HepG2 (cell line): ENCODE measurements at regions not wholly inside any gene's neighbourhood (a gene's known extent, or its start where the extent isn't known, plus 50 kb on each side); places are given as distances from the start of the nearest gene placed in this dataset.

ENCODE experiments used
- ATAC-seq: fragments of 200-7000 bp; cut with Tn5 transposase; 3 replicates; pipeline ENCODE4 v1.9.1; 2020; ENCODE audit warnings: mild to moderate bottlenecking, moderate library complexity
- BruUV-seq: library from RNA; stranded (reverse); fragments of 400-500 nt; replicated peaks from 2 replicates; lab custom pipeline; 2021; lab: Mats Ljungman, UMichigan
- CTCF ChIA-PET: fragments of 300-600 bp; formaldehyde crosslinking; extraction: SDS; loops from one replicate; lab custom pipeline; 2021; ENCODE audit warnings: low total read pairs, inconsistent platforms, low intra/inter-chr PET ratio; lab: Yijun Ruan, JAX
- POLR2A ChIA-PET: fragments of 350-600 bp; sonication (Branson Sonifier 250); formaldehyde crosslinking; loops from one replicate; lab custom pipeline; 2020; ENCODE audit warnings: antibody characterized with exemption, inconsistent platforms; lab: Yijun Ruan, JAX
- DNase-seq: peaks from one replicate; pipeline ENCODE4 v3.0.0-alpha.2; 2015; ENCODE audit warnings: low spot score
- FAIRE-seq: peaks from 3 replicates; lab custom pipeline; 2011; peaks lifted over from hg19 to GRCh38; lab: Jason Lieb, UNC
- H2AFZ ChIP-seq: one replicate; pipeline ENCODE4 v1.6.1; 2011; ENCODE audit warnings: low read length, inconsistent platforms
- H3K27ac ChIP-seq: fragments of 300-600 bp; 3 replicates; pipeline ENCODE4 v1.8.0; 2011; ENCODE audit warnings: mixed run types, mild to moderate bottlenecking, mixed read lengths, low read length, inconsistent platforms; ENCODE audit not compliant: insufficient read depth; ENCODE audit errors: extremely low read length
- H3K27me3 ChIP-seq, 2 experiments: fragments of 200-600 bp in 1 of 2; 2 replicates in 1 of 2; 3 replicates in 1 of 2; pipeline versions ENCODE4 v1.6.0 to v1.8.0; 2011; ENCODE audit warnings: low read length in 2 of 2, mild to moderate bottlenecking in 2 of 2, moderate library complexity in 2 of 2, inconsistent platforms in 1 of 2; ENCODE audit not compliant: insufficient read depth in 2 of 2, control insufficient read depth in 1 of 2
- H3K36me3 ChIP-seq, 2 experiments: fragments of 200-600 bp in 1 of 2; replicated peaks in 1 of 2; 2 replicates in 1 of 2; 3 replicates in 1 of 2; pipeline versions ENCODE4 v1.5.1 to v1.8.0; 2011; ENCODE audit warnings: low read length in 2 of 2, inconsistent platforms in 1 of 2; ENCODE audit not compliant: insufficient read depth in 2 of 2, control insufficient read depth in 1 of 2
- H3K4me1 ChIP-seq: 2 replicates; pipeline ENCODE4 v1.5.1; 2012; ENCODE audit warnings: low read length, inconsistent platforms; ENCODE audit not compliant: insufficient read depth
- H3K4me2 ChIP-seq: 2 replicates; pipeline ENCODE4 v1.6.0; 2011; ENCODE audit warnings: low read depth, low read length, inconsistent platforms
- H3K4me3 ChIP-seq, 3 experiments: fragments of 200-600 bp in 1 of 3; sonication (generic), shearing (Covaris generic) in 1 of 3; replicated peaks in 1 of 3; 2 replicates each; pipeline ENCODE4 v1.5.1; 2011 to 2016; ENCODE audit warnings: low read length in 3 of 3, inconsistent platforms in 2 of 3, low read depth in 2 of 3, mild to moderate bottlenecking in 2 of 3, control low read depth in 1 of 3, mixed read lengths in 1 of 3; ENCODE audit not compliant: insufficient read depth in 1 of 3
- H3K79me2 ChIP-seq: one replicate; pipeline ENCODE4 v1.6.1; 2011; ENCODE audit warnings: low read length, inconsistent platforms; ENCODE audit not compliant: insufficient read depth
- H3K9ac ChIP-seq: 2 replicates; pipeline ENCODE4 v1.6.0; 2011; ENCODE audit warnings: mild to moderate bottlenecking, low read depth, low read length, inconsistent platforms; ENCODE audit not compliant: insufficient read depth
- H3K9me3 ChIP-seq: 2 replicates; pipeline ENCODE4 v1.5.1; 2012; ENCODE audit warnings: mild to moderate bottlenecking, low read length
- H4K20me1 ChIP-seq: 2 replicates; pipeline ENCODE4 v1.6.0; 2011; ENCODE audit warnings: inconsistent platforms, mild to moderate bottlenecking, low read length, moderate library complexity; ENCODE audit not compliant: insufficient read depth
- DR1 ChIP-seq: sonication (generic); formaldehyde crosslinking; IDR thresholded peaks from 2 replicates; pipeline ENCODE4 v1.8.0; 2021; ENCODE audit warnings: mild to moderate bottlenecking, missing genetic modification reagents, inconsistent platforms
- EHMT2 ChIP-seq: fragments of 200-600 bp; sonication (generic); IDR thresholded peaks from 2 replicates; pipeline ENCODE4 v1.7.0; 2017; ENCODE audit warnings: antibody characterized with exemption, low read depth, low read length, borderline replicate concordance
- HMGA1 ChIP-seq: sonication (generic); formaldehyde crosslinking; conservative IDR thresholded peaks from 2 replicates; pipeline ENCODE4 v1.4.0; 2020; ENCODE audit warnings: missing genetic modification reagents
- PRMT3 ChIP-seq: sonication (generic); formaldehyde crosslinking; IDR thresholded peaks from 2 replicates; pipeline ENCODE4 v1.8.1; 2022; ENCODE audit warnings: low read depth, mild to moderate bottlenecking, moderate library complexity, missing genetic modification reagents, borderline replicate concordance
- TEAD2 ChIP-seq: sonication (generic); formaldehyde crosslinking; IDR thresholded peaks from 2 replicates; pipeline ENCODE4 v1.9.0; 2021; ENCODE audit warnings: missing genetic modification reagents
- ZNF605 ChIP-seq: sonication (generic); formaldehyde crosslinking; IDR thresholded peaks from 2 replicates; pipeline ENCODE4 v1.8.0; 2022; ENCODE audit warnings: mild to moderate bottlenecking, missing genetic modification reagents
- ZNF670 ChIP-seq: sonication (generic); formaldehyde crosslinking; IDR thresholded peaks from 2 replicates; pipeline ENCODE4 v1.8.0; 2022; ENCODE audit warnings: mild to moderate bottlenecking, missing genetic modification reagents, borderline replicate concordance
- ZNF777 ChIP-seq: sonication (generic); formaldehyde crosslinking; IDR thresholded peaks from 2 replicates; pipeline ENCODE4 v1.4.0; 2020; ENCODE audit warnings: missing genetic modification reagents
- WGBS: methylation state at CpG from one replicate; pipeline ENCODE4 v1.1.6; 2017; ENCODE audit warnings: low lambda C conversion rate; 5-methylcytosine and 5-hydroxymethylcytosine counted together
- in situ Hi-C: cut with HindIII; loops from 2 replicates; pipeline ENCODE4 v1.10.0; 2017; ENCODE audit warnings: low pct_unique_long_range_greater_than_20kb; ENCODE audit not compliant: extremely low pct_ligation_motif_present
- intact Hi-C: fragments of 100-400 bp; cut with micrococcal nuclease; formaldehyde crosslinking; loops from one replicate; pipeline ENCODE4 v1.10.0; 2022; ENCODE audit not compliant: unreplicated experiment
- TF ChIP-seq, protein P1 (sequence below): IDR thresholded peaks from 2 replicates; pipeline ENCODE4 v1.6.1; 2016; ENCODE audit warnings: mild to moderate bottlenecking
- TF ChIP-seq, protein P2 (sequence below): sonication (generic); formaldehyde crosslinking; IDR thresholded peaks from 2 replicates; pipeline ENCODE4 v1.5.0; 2020; ENCODE audit warnings: missing genetic modification reagents
- TF ChIP-seq, protein P3 (sequence below): sonication (generic); IDR thresholded peaks from 2 replicates; pipeline ENCODE4 v1.6.1; 2016; ENCODE audit warnings: low read depth, borderline replicate concordance
- TF ChIP-seq, protein P4 (sequence below): IDR thresholded peaks from 2 replicates; pipeline ENCODE4 v1.6.1; 2016; ENCODE audit warnings: low read depth, borderline replicate concordance

DNA sequence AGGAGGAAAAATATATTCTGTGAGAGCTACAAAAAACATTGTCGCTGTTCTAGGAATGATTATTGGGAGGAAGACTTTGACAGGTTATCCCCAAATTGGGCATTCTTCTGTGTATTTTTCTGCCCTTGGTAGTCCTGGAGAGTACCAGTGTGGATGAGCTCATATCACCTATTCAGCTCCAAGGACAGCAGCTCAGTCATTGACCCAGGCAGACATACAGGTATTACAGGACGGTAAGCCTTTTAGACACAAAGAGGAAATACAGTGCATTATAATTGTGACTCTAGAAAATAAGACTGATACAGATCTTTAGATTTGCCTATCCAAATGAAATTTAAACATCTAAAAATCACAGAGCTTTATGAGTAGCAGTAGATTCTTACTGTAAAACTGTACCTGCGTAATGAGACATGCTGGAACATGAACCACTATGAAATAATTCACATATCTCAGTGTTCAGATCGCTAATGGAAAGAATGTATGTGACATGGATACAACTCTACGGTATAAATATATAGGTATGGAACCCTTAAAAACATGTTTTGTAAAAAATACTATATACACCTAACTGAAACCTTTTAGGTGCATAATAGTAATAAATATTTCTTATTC lies 56.0 kb downstream of the PLK2 start (continued):
- TF ChIP-seq, protein P1, sequence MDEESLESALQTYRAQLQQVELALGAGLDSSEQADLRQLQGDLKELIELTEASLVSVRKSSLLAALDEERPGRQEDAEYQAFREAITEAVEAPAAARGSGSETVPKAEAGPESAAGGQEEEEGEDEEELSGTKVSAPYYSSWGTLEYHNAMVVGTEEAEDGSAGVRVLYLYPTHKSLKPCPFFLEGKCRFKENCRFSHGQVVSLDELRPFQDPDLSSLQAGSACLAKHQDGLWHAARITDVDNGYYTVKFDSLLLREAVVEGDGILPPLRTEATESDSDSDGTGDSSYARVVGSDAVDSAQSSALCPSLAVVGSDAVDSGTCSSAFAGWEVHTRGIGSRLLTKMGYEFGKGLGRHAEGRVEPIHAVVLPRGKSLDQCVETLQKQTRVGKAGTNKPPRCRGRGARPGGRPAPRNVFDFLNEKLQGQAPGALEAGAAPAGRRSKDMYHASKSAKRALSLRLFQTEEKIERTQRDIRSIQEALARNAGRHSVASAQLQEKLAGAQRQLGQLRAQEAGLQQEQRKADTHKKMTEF (CRISPR knock-in tag): no peak
- TF ChIP-seq PRMT3 (no peak), ZNF670 (CRISPR knock-in tag) (no peak), TEAD2 (no peak)
- TF ChIP-seq, protein P2, sequence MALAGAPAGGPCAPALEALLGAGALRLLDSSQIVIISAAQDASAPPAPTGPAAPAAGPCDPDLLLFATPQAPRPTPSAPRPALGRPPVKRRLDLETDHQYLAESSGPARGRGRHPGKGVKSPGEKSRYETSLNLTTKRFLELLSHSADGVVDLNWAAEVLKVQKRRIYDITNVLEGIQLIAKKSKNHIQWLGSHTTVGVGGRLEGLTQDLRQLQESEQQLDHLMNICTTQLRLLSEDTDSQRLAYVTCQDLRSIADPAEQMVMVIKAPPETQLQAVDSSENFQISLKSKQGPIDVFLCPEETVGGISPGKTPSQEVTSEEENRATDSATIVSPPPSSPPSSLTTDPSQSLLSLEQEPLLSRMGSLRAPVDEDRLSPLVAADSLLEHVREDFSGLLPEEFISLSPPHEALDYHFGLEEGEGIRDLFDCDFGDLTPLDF (CRISPR knock-in tag): no peak
- TF ChIP-seq, protein P3, sequence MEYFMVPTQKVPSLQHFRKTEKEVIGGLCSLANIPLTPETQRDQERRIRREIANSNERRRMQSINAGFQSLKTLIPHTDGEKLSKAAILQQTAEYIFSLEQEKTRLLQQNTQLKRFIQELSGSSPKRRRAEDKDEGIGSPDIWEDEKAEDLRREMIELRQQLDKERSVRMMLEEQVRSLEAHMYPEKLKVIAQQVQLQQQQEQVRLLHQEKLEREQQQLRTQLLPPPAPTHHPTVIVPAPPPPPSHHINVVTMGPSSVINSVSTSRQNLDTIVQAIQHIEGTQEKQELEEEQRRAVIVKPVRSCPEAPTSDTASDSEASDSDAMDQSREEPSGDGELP: no peak

DNA sequence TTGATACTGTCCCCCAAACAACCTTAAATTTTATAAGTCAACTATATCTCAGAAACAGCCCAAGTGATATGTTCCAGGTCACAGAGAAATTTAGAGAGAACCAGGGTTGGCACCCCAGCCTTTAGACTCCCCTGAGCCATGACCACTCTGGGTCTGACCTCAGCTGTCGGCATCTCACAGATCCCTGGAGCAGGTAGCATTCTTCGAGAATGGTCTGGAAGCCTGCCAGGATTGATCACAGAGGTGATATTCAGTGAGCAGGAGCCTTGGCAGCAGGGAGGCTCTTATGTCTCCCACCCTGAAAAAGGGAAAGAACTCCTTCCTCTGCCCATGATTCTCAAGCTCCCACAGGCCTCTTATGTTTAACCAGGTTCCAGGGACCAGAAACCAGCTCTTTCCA lies 58.2 kb downstream of the PLK2 start:
- no TSS peak for BruUV-seq
- FAIRE-seq (no peak), ATAC-seq (no peak), DNase-seq (no peak)
- ChIA-PET POLR2A (interaction anchor here (0.5 kb wide), 1 partner anchor 1062 kb away, joined by 3 read pairs; no protein-coding TSS in a partner anchor), CTCF (no interaction called here)
- no peak overlapping the region for H2AFZ ChIP-seq
- no peak overlapping the region for H3K27ac ChIP-seq
- no peaks in the 10 kb centered on the region for H3K36me3 ChIP-seq
- H3K79me2 ChIP-seq: no peaks in the 10 kb centered on the region
- no peak overlapping the region for H3K4me2 ChIP-seq
- no peaks in the 10 kb centered on the region for H3K4me1 ChIP-seq
- no peak overlapping the region for H3K9ac ChIP-seq
- in situ Hi-C loops (no loop called here), intact Hi-C loops (no loop called here)
- TF ChIP-seq HMGA1 (CRISPR knock-in tag) (no peak), ZNF605 (CRISPR knock-in tag) (no peak), EHMT2 (no peak), DR1 (CRISPR knock-in tag) (no peak), ZNF777 (CRISPR knock-in tag) (no peak)
- TF ChIP-seq, protein P4, sequence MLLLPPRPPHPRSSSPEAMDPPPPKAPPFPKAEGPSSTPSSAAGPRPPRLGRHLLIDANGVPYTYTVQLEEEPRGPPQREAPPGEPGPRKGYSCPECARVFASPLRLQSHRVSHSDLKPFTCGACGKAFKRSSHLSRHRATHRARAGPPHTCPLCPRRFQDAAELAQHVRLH (CRISPR knock-in tag): no peak
- no peak overlapping the region for H3K4me3 ChIP-seq
- no peaks in the 10 kb centered on the region; a peak in 1 of 5 replicates for H3K27me3 ChIP-seq
- H3K9me3 ChIP-seq: no peaks in the 10 kb centered on the region
- H4K20me1 ChIP-seq: no peaks in the 10 kb centered on the region
- WGBS: no CpG with 5 or more reads among the region's 2 CpGs
